GM12872 (cell line): ENCODE measurements at regions not wholly inside any gene's neighbourhood (a gene's known extent, or its start where the extent isn't known, plus 50 kb on each side); places are given as distances from the start of the nearest gene placed in this dataset.

Experiments
- CTCF ChIP-seq: IDR thresholded peaks from 3 replicates; pipeline ENCODE4 v1.5.1; 2011; ENCODE audit warnings: low read depth, mild to moderate bottlenecking, low read length, moderate library complexity; ENCODE audit not compliant: insufficient read depth

GRCh38 chr2:128377071-128377910 is 58.6 kb upstream of the HS6ST1 start:
- no peak for TF ChIP-seq CTCF

GRCh38 chr2:128378231-128379020 is 59.8 kb upstream of the HS6ST1 start:
- TF ChIP-seq CTCF, result no peak

GRCh38 chr2:128379021-128380015 is 60.6 kb upstream of the HS6ST1 start:
- no peak for TF ChIP-seq CTCF

- TF ChIP-seq CTCF, result no peak
These were observed 61.6 kb upstream of the HS6ST1 start for GRCh38 chr2:128380061-128380889.

GRCh38 chr2:128380961-128381938 is 62.6 kb upstream of the HS6ST1 start:
- no peak for TF ChIP-seq CTCF

- no peak for TF ChIP-seq CTCF
These were observed 65.8 kb upstream of the HS6ST1 start for GRCh38 chr2:128384446-128384845.
